ENCODE measurements at regions not wholly inside any gene's neighbourhood (a gene's known extent, or its start where the extent isn't known, plus 50 kb on each side); places are given as distances from the start of the nearest gene placed in this dataset.

- Histone ChIP-seq H3K79me2 (replicated peaks; ENCODE audit: insufficient read depth, low read length) (no peaks in the 10 kb centered on the region), H3K27me3 (ENCODE audit: insufficient read depth, low read depth, low read length) (no peaks in the 10 kb centered on the region), H3K4me3 (ENCODE audit: low read length) (no peak overlapping the region), H3K4me2 (ENCODE audit: low read length) (no peak overlapping the region), H3K9me2 (ENCODE audit: insufficient read depth, low read length) (no peaks in the 10 kb centered on the region), H3K36me3 (ENCODE audit: insufficient read depth, low read length) (no peaks in the 10 kb centered on the region), H3K9me3 (ENCODE audit: low read length) (no peaks in the 10 kb centered on the region), H2AFZ (ENCODE audit: low read depth, low read length) (no peak overlapping the region), H4K20me1 (ENCODE audit: insufficient read depth) (no peaks in the 10 kb centered on the region), H3F3A (ENCODE audit: insufficient read depth, low read length, poor library complexity, severe bottlenecking) (no peaks in the 10 kb centered on the region), H3K9ac (ENCODE audit: low read length) (no peak overlapping the region), H3K27ac (ENCODE audit: low read length) (no peak overlapping the region)
- TF ChIP-seq, protein P1, sequence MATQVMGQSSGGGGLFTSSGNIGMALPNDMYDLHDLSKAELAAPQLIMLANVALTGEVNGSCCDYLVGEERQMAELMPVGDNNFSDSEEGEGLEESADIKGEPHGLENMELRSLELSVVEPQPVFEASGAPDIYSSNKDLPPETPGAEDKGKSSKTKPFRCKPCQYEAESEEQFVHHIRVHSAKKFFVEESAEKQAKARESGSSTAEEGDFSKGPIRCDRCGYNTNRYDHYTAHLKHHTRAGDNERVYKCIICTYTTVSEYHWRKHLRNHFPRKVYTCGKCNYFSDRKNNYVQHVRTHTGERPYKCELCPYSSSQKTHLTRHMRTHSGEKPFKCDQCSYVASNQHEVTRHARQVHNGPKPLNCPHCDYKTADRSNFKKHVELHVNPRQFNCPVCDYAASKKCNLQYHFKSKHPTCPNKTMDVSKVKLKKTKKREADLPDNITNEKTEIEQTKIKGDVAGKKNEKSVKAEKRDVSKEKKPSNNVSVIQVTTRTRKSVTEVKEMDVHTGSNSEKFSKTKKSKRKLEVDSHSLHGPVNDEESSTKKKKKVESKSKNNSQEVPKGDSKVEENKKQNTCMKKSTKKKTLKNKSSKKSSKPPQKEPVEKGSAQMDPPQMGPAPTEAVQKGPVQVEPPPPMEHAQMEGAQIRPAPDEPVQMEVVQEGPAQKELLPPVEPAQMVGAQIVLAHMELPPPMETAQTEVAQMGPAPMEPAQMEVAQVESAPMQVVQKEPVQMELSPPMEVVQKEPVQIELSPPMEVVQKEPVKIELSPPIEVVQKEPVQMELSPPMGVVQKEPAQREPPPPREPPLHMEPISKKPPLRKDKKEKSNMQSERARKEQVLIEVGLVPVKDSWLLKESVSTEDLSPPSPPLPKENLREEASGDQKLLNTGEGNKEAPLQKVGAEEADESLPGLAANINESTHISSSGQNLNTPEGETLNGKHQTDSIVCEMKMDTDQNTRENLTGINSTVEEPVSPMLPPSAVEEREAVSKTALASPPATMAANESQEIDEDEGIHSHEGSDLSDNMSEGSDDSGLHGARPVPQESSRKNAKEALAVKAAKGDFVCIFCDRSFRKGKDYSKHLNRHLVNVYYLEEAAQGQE (IDR thresholded peaks at IDR 0.05; ENCODE audit: borderline replicate concordance), result no peak
- TF ChIP-seq MXI1 (conservative IDR thresholded peaks at IDR 0.05; ENCODE audit: poor library complexity, severe bottlenecking) (no peak), CTCF (IDR thresholded peaks at IDR 0.05; ENCODE audit: poor library complexity, severe bottlenecking) (no peak), POLR2AphosphoS5 (IDR thresholded peaks at IDR 0.05) (no peak), EP300 (conservative IDR thresholded peaks at IDR 0.05; ENCODE audit: poor library complexity, severe bottlenecking) (no peak), RAD21 (conservative IDR thresholded peaks at IDR 0.05) (no peak), TAF1 (IDR thresholded peaks at IDR 0.05; ENCODE audit: low read depth) (no peak), SMC3 (conservative IDR thresholded peaks at IDR 0.05; ENCODE audit: poor library complexity) (no peak), EZH2 (IDR thresholded peaks at IDR 0.05; ENCODE audit: borderline replicate concordance, insufficient read depth, low read length, poor library complexity, severe bottlenecking) (no peak)
These were observed 293.6 kb downstream of the TEX29 start for GRCh38 chr13:111614009-111614408.

DNA sequence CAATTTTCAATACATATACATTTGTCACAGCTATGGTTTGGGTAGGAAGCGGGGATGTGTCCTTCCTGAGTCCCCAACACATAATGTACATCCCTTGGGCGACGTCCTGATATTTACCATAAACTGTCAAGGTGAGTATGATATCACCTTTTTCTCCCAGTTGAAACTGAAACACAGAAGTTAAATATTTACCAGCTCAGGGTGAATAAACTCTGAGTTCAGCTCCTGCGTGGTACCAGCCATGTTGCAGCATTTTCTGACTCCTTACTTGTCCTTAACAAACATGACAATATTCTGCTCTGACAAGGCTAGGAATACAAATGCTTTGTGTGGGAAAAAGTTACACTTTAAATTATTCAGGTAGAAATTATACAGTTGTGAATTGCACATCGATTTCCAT lies 294.2 kb downstream of the TEX29 start:
- Histone ChIP-seq H3F3A (ENCODE audit: insufficient read depth, low read length, poor library complexity, severe bottlenecking) (no peaks in the 10 kb centered on the region), H3K79me2 (replicated peaks; ENCODE audit: insufficient read depth, low read length) (no peaks in the 10 kb centered on the region), H3K36me3 (ENCODE audit: insufficient read depth, low read length) (no peaks in the 10 kb centered on the region), H2AFZ (ENCODE audit: low read depth, low read length) (no peak overlapping the region), H3K27ac (ENCODE audit: low read length) (no peak overlapping the region), H3K9me3 (ENCODE audit: low read length) (no peaks in the 10 kb centered on the region), H3K9ac (ENCODE audit: low read length) (no peak overlapping the region), H4K20me1 (ENCODE audit: insufficient read depth) (no peaks in the 10 kb centered on the region), H3K4me3 (ENCODE audit: low read length) (no peak overlapping the region), H3K27me3 (ENCODE audit: insufficient read depth, low read depth, low read length) (no peaks in the 10 kb centered on the region), H3K9me2 (ENCODE audit: insufficient read depth, low read length) (no peaks in the 10 kb centered on the region), H3K4me2 (ENCODE audit: low read length) (no peak overlapping the region)
- no peak for TF ChIP-seq MXI1 (conservative IDR thresholded peaks at IDR 0.05; ENCODE audit: poor library complexity, severe bottlenecking)
- TF ChIP-seq TAF1 (IDR thresholded peaks at IDR 0.05; ENCODE audit: low read depth), result no peak
- no peak for TF ChIP-seq EP300 (conservative IDR thresholded peaks at IDR 0.05; ENCODE audit: poor library complexity, severe bottlenecking)
- no peak for TF ChIP-seq CTCF (IDR thresholded peaks at IDR 0.05; ENCODE audit: poor library complexity, severe bottlenecking)
- no peak for TF ChIP-seq SMC3 (conservative IDR thresholded peaks at IDR 0.05; ENCODE audit: poor library complexity)
- TF ChIP-seq POLR2AphosphoS5 (IDR thresholded peaks at IDR 0.05), result no peak
- TF ChIP-seq, protein P1 (IDR thresholded peaks at IDR 0.05; ENCODE audit: borderline replicate concordance), result no peak
- no peak for TF ChIP-seq RAD21 (conservative IDR thresholded peaks at IDR 0.05)
- TF ChIP-seq EZH2 (IDR thresholded peaks at IDR 0.05; ENCODE audit: borderline replicate concordance, insufficient read depth, low read length, poor library complexity, severe bottlenecking), result no peak
